ENCODE measurements at regions not wholly inside any gene's neighbourhood (a gene's known extent, or its start where the extent isn't known, plus 50 kb on each side); places are given as distances from the start of the nearest gene placed in this dataset.

DNA sequence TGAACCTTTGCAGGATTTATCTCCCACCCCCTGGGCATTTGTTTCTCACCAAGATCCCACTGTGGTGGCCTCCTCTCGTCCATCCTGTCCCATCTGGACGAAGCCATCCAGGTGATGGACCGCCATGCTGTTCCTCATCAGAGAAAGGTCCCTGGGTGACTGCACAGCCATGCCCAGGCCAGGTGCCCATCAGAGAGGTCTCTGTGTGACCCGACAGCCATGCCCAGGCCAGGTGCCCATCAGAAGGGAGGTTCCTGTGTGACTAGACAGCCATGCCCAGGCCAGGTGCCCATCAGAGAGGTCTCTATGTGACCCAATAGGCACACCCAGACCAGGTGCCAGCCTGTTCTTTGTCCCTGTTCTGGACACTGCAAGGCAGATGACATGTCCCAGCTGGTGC is 360.9 kb upstream of the SALL3 start:
- no peak overlapping the region for H3K4me3 ChIP-seq (ENCODE audit: low read depth, low read length)
- H3K4me1 ChIP-seq (ENCODE audit: control insufficient read depth, insufficient read depth, low read length, unreplicated experiment), result no peaks in the 10 kb centered on the region
- no peak overlapping the region for H2AFZ ChIP-seq (ENCODE audit: low read length, unreplicated experiment)
- H3K79me2 ChIP-seq (ENCODE audit: control insufficient read depth, insufficient read depth, low read length, unreplicated experiment), result no peaks in the 10 kb centered on the region
- no peaks in the 10 kb centered on the region for H3K36me3 ChIP-seq (ENCODE audit: insufficient read depth, low read length)
- H3K27me3 ChIP-seq (ENCODE audit: insufficient read depth, low read length), result no peaks in the 10 kb centered on the region
- H3K27ac ChIP-seq (ENCODE audit: low read depth, low read length), result no peak overlapping the region

DNA sequence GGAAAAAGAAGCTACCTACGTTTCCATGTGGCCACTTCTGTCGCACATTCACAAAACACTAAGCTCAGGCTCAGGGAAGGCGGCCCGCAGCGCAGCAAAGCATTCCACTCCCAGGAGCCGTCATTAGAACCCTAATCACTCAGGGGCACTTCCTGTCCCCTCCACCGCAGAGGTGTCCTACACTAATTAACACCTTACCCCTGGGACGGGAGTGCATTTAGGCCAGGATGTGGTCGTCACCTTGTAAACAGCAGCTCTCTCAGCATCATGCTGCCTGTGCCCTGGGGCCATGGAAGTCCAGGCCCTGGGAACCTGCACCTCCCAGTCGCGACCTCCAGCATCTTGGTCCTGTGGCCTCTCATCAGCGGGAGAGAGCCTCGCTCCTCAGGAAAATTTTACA is 359.8 kb upstream of the SALL3 start:
- Histone ChIP-seq H3K79me2 (ENCODE audit: control insufficient read depth, insufficient read depth, low read length, unreplicated experiment) (no peaks in the 10 kb centered on the region), H3K27me3 (ENCODE audit: insufficient read depth, low read length) (no peaks in the 10 kb centered on the region), H3K36me3 (ENCODE audit: insufficient read depth, low read length) (no peaks in the 10 kb centered on the region)

DNA sequence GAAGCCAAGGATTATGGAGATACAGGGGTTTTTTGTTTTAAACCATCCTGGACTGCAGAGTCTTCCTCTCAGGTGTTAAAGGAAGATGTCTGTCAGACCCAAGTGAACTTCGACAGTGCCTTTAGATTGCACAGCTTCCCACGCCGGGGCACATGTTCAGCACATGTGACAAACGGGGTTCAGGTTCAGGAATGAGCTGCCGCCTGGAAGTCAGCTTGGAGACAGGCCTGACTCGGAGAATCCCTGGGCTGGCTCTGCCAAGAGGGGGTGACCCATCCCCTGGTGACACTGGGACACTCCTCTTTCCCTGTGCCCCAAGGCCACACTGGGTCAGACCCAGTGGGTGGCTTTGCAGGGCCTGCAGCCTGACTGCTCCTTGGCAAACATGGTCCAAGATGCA is 359.3 kb upstream of the SALL3 start:
- Histone ChIP-seq H3K4me1 (ENCODE audit: control insufficient read depth, insufficient read depth, low read length, unreplicated experiment) (no peaks in the 10 kb centered on the region), H3K27me3 (ENCODE audit: insufficient read depth, low read length) (no peaks in the 10 kb centered on the region), H3K79me2 (ENCODE audit: control insufficient read depth, insufficient read depth, low read length, unreplicated experiment) (no peaks in the 10 kb centered on the region), H3K4me3 (ENCODE audit: low read depth, low read length) (no peak overlapping the region), H3K27ac (ENCODE audit: low read depth, low read length) (no peak overlapping the region), H2AFZ (ENCODE audit: low read length, unreplicated experiment) (no peak overlapping the region), H3K36me3 (ENCODE audit: insufficient read depth, low read length) (no peaks in the 10 kb centered on the region)

More for the DNA sequence above, 359.8 kb upstream of the SALL3 start:
- no peak overlapping the region for H3K4me3 ChIP-seq (ENCODE audit: low read depth, low read length)
- H3K4me1 ChIP-seq (ENCODE audit: control insufficient read depth, insufficient read depth, low read length, unreplicated experiment), result no peaks in the 10 kb centered on the region
- H3K27ac ChIP-seq (ENCODE audit: low read depth, low read length), result no peak overlapping the region
- no peak overlapping the region for H2AFZ ChIP-seq (ENCODE audit: low read length, unreplicated experiment)

DNA sequence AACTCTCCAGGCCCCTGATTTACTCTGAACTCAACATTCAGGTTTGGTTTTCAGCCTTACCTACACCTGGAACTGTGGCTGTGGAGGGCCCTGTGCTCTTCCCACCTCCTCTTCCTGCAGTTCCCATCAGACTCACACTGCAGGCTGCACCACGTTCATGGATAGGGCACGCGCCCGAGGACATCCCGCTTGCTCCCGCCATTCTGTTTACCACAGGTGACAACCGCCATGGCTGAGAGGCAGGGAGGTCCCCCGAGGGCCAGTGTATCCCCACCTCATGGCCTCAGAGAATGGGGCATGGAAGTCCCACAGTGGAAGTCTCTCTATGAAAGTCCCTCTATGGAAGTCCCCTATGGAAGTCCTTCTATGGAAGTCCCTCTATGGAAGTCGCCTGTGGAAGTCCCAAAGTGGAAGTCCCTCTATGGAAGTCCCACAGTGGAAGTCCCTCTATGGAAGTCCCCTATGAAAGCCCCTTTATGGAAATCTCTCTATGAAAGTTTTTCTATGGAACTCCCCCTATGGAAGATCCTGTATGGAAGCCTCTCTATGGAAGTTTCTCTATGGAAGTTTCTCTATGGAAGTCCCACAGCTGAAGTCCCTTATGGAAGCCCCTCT is 358.4 kb upstream of the SALL3 start:
- H3K4me3 ChIP-seq (ENCODE audit: low read depth, low read length), result no peak overlapping the region
- H3K27ac ChIP-seq (ENCODE audit: low read depth, low read length), result no peak overlapping the region
- no peaks in the 10 kb centered on the region for H3K36me3 ChIP-seq (ENCODE audit: insufficient read depth, low read length)
- H2AFZ ChIP-seq (ENCODE audit: low read length, unreplicated experiment), result no peak overlapping the region
- no peaks in the 10 kb centered on the region for H3K4me1 ChIP-seq (ENCODE audit: control insufficient read depth, insufficient read depth, low read length, unreplicated experiment)
- H3K79me2 ChIP-seq (ENCODE audit: control insufficient read depth, insufficient read depth, low read length, unreplicated experiment), result no peaks in the 10 kb centered on the region
- H3K27me3 ChIP-seq (ENCODE audit: insufficient read depth, low read length), result no peaks in the 10 kb centered on the region

DNA sequence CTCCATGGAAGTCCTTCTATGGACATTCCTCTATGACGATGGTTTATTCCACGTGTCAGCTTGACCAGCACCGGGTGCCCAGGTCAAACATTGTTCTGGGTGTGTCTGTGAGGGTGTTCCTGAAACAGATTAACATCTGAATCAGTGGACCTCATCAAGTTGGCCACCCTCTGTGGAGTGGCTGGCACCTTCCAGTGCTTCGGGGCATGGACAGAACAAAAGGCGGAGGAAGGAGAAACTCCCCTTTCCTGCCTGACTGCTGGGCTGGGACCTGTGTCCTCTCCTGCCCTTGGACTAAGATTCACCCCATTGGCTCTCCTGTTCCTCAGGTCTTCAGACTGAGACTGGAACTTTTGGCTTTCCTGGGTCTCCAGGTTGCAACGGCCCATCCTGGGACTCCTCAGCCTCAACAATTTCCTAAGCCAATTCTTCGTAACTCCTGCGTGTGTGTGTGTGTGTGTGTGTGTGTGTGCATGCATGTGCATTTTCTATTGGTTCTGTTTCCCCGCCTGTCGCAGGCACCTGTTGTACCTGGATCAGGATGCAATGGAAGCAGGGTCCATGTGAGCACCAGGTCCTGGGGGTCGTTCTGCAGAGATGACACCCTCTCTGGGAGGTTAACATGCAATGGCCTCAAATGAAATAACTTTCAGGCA is 357.2 kb upstream of the SALL3 start:
- Histone ChIP-seq H3K79me2 (ENCODE audit: control insufficient read depth, insufficient read depth, low read length, unreplicated experiment) (no peaks in the 10 kb centered on the region), H3K4me3 (ENCODE audit: low read depth, low read length) (no peak overlapping the region), H3K27ac (ENCODE audit: low read depth, low read length) (no peak overlapping the region)

DNA sequence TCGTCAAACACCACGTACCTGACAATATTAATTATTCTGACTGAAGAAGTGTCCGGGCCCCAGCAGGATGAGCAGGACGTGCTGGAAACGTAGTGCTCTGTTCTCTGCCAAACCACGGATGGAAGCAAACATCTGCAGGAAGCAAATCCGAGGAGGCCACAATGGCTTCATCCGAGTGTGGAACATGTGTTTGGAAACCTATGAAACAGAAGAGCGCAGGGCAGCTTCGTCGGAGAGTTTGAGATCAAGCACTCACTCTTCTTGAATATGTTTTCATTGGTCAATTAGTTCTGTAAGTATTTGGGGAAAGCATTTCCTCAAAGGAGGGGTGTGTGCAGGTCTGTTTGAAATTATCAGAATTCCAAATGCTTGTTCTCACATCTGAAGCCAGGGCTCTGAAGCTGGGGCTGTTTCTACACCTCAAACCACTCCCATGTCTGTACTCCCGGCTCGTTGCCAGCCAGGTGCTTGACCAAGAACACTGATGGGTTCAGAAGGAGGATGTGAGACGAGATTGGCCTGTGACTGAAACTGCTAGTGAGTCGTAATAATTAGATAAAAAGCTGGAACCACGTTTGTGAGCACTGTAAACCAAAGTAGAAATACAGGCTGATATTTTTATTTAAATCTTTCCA is 356.6 kb upstream of the SALL3 start:
- Histone ChIP-seq H3K27ac (ENCODE audit: low read depth, low read length) (no peak overlapping the region), H3K36me3 (ENCODE audit: insufficient read depth, low read length) (no peaks in the 10 kb centered on the region), H3K4me1 (ENCODE audit: control insufficient read depth, insufficient read depth, low read length, unreplicated experiment) (no peaks in the 10 kb centered on the region), H2AFZ (ENCODE audit: low read length, unreplicated experiment) (no peak overlapping the region), H3K79me2 (ENCODE audit: control insufficient read depth, insufficient read depth, low read length, unreplicated experiment) (no peaks in the 10 kb centered on the region), H3K4me3 (ENCODE audit: low read depth, low read length) (no peak overlapping the region), H3K27me3 (ENCODE audit: insufficient read depth, low read length) (no peaks in the 10 kb centered on the region)

More for the DNA sequence above, 357.2 kb upstream of the SALL3 start:
- H2AFZ ChIP-seq (ENCODE audit: low read length, unreplicated experiment), result no peak overlapping the region
- no peaks in the 10 kb centered on the region for H3K4me1 ChIP-seq (ENCODE audit: control insufficient read depth, insufficient read depth, low read length, unreplicated experiment)
- no peaks in the 10 kb centered on the region for H3K27me3 ChIP-seq (ENCODE audit: insufficient read depth, low read length)
- H3K36me3 ChIP-seq (ENCODE audit: insufficient read depth, low read length), result no peaks in the 10 kb centered on the region

DNA sequence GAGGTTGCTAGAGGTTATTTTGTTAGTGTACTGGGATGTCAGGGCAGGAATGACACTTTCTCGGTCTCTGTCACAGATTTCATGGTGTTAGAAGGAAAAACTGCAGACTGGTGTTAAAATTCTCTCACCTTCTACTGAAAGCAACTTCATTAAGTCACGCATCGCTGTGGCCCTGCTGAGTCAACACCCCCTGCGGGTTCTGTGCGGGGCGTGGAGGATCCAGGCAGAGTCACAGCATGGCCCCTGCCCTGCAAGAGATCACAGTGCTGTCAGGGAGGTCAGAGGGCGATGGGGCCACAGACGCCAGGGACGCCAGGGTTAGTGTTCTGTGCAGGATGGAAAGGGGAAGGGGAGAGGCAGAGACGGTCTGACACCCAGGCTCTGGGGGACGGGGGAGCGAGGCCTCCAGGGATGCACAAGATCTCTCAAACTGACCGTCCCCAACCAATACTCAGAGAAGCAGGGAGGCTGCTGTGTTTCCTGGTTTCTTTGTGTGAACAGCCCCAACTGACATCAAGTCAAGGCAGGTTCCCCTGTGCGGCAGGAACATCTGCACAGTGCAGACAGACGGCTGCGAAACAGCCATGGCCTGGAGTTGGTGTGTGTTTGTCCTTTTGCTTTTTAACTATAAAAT is 354.9 kb upstream of the SALL3 start:
- Histone ChIP-seq H3K4me1 (ENCODE audit: control insufficient read depth, insufficient read depth, low read length, unreplicated experiment) (no peaks in the 10 kb centered on the region), H3K36me3 (ENCODE audit: insufficient read depth, low read length) (no peaks in the 10 kb centered on the region), H3K79me2 (ENCODE audit: control insufficient read depth, insufficient read depth, low read length, unreplicated experiment) (no peaks in the 10 kb centered on the region), H2AFZ (ENCODE audit: low read length, unreplicated experiment) (no peak overlapping the region), H3K27me3 (ENCODE audit: insufficient read depth, low read length) (no peaks in the 10 kb centered on the region), H3K27ac (ENCODE audit: low read depth, low read length) (no peak overlapping the region), H3K4me3 (ENCODE audit: low read depth, low read length) (no peak overlapping the region)

DNA sequence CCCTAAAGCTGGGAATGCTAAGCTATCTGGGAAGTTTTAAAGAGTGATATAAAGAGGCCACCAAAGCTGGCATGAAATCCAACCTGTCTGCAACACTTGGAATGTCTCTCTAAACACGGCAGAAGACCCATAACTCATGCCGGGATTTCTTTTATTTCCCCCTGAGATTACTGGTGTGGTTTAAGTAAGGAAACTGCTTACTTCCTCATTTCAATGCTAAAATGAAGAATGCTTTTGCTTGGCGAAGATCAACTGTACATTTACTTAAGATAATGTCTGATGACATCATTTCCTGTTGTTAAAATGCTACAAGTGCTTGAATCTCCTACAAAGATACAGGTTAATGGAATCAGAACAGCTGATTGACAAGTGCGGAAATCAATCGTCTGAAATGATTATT is 353.8 kb upstream of the SALL3 start:
- no peak overlapping the region for H2AFZ ChIP-seq (ENCODE audit: low read length, unreplicated experiment)
- H3K79me2 ChIP-seq (ENCODE audit: control insufficient read depth, insufficient read depth, low read length, unreplicated experiment), result no peaks in the 10 kb centered on the region
- H3K4me3 ChIP-seq (ENCODE audit: low read depth, low read length), result no peak overlapping the region
- no peaks in the 10 kb centered on the region for H3K36me3 ChIP-seq (ENCODE audit: insufficient read depth, low read length)
- H3K27me3 ChIP-seq (ENCODE audit: insufficient read depth, low read length), result no peaks in the 10 kb centered on the region
- H3K27ac ChIP-seq (ENCODE audit: low read depth, low read length), result no peak overlapping the region
- H3K4me1 ChIP-seq (ENCODE audit: control insufficient read depth, insufficient read depth, low read length, unreplicated experiment), result no peaks in the 10 kb centered on the region

DNA sequence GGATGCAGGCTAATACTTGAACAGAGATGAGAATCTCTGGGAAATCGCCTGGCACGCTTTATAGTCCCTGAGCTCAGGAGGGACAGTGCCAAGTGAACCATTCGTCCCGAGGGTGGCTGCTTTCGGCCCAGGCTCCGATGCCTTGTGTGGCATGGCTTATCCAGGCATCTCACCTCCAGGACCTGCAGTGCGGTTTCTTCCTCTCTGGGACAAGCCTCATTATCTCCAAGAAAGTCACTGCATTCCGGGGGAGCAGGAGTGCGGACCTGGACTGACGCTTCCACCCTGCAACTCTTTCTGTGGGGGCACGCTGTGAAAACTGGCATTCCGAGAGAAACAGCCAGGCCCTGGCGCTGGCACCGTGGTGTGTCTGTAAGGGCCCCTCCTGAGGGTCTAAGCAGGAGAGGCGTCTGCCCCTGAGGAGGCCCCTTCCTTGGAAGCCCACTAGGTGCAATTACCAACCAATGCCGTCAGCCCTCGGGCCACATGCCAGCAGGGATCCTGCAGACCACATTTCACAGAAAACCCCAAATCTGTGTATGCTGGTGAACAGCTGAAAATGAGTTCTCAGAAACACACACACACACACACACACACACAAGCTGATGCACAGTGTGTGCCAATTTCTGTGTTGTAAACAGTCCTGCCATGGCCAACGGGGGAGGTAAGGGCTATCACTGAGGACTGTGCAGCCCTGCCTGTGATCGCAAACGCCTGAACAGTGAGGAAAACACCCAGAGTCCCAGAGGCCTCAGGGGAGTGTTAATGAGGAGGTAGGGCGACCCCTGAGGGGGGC is 351.9 kb upstream of the SALL3 start:
- Histone ChIP-seq H3K79me2 (ENCODE audit: control insufficient read depth, insufficient read depth, low read length, unreplicated experiment) (no peaks in the 10 kb centered on the region), H3K36me3 (ENCODE audit: insufficient read depth, low read length) (no peaks in the 10 kb centered on the region), H2AFZ (ENCODE audit: low read length, unreplicated experiment) (no peak overlapping the region), H3K27me3 (ENCODE audit: insufficient read depth, low read length) (no peaks in the 10 kb centered on the region), H3K4me3 (ENCODE audit: low read depth, low read length) (no peak overlapping the region), H3K4me1 (ENCODE audit: control insufficient read depth, insufficient read depth, low read length, unreplicated experiment) (no peaks in the 10 kb centered on the region), H3K27ac (ENCODE audit: low read depth, low read length) (no peak overlapping the region)

DNA sequence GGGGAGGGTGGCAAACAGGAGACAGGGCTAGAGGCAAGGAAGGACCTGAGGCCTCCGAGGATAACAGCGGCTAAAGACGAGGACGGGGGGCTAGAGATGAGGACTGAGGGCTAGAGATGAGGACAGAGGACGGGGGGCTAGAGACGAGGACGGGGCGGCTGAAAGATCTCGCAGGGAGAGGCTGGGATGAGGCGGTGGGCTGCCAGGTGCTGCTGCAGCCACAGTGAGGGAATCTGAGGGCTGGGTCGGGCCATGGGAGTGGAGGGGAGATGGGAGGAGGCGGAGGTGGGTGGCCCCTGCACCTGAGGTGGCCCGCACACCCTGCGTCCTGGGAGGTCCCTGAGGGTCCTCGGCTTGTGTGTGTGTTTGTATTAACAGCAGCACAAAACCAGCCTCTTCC is 350.2 kb upstream of the SALL3 start:
- no peaks in the 10 kb centered on the region for H3K4me1 ChIP-seq (ENCODE audit: control insufficient read depth, insufficient read depth, low read length, unreplicated experiment)
- H3K4me3 ChIP-seq (ENCODE audit: low read depth, low read length), result no peak overlapping the region
- no peak overlapping the region for H3K27ac ChIP-seq (ENCODE audit: low read depth, low read length)
- no peaks in the 10 kb centered on the region for H3K79me2 ChIP-seq (ENCODE audit: control insufficient read depth, insufficient read depth, low read length, unreplicated experiment)
- no peak overlapping the region for H2AFZ ChIP-seq (ENCODE audit: low read length, unreplicated experiment)
- no peaks in the 10 kb centered on the region for H3K36me3 ChIP-seq (ENCODE audit: insufficient read depth, low read length)
- no peaks in the 10 kb centered on the region for H3K27me3 ChIP-seq (ENCODE audit: insufficient read depth, low read length)
